ENCODE measurements at regions not wholly inside any gene's neighbourhood (a gene's known extent, or its start where the extent isn't known, plus 50 kb on each side); places are given as distances from the start of the nearest gene placed in this dataset.

GRCh38 chr20:9955646-9956045 lies 79.1 kb upstream of the ANKEF1 start:
- Histone ChIP-seq H3K4me1 (no peaks in the 10 kb centered on the region), H3K36me3 (no peaks in the 10 kb centered on the region), H3K4me3 (no peak overlapping the region), H3K9me3 (no peaks in the 10 kb centered on the region), H3K27me3 (no peaks in the 10 kb centered on the region), H3K27ac (no peak overlapping the region)
- ATAC-seq (no peak), DNase-seq (no peak)
- no peak for TF ChIP-seq CTCF (IDR thresholded peaks at IDR 0.05)
- intact Hi-C loops (cut with DNase I) = no loop called here

- Histone ChIP-seq H3K9me3 (no peaks in the 10 kb centered on the region), H3K4me3 (no peak overlapping the region), H3K27me3 (no peaks in the 10 kb centered on the region), H3K4me1 (no peaks in the 10 kb centered on the region), H3K27ac (no peak overlapping the region), H3K36me3 (no peaks in the 10 kb centered on the region)
- no peak for TF ChIP-seq CTCF (IDR thresholded peaks at IDR 0.05)
- intact Hi-C loops (cut with DNase I) = no loop called here
- DNase-seq (peak in 2 of 4 donors; percentile 20 to 37), ATAC-seq (no peak)
Observed at GRCh38 chr20:9949563-9949962, 85.2 kb upstream of the ANKEF1 start.

DNA sequence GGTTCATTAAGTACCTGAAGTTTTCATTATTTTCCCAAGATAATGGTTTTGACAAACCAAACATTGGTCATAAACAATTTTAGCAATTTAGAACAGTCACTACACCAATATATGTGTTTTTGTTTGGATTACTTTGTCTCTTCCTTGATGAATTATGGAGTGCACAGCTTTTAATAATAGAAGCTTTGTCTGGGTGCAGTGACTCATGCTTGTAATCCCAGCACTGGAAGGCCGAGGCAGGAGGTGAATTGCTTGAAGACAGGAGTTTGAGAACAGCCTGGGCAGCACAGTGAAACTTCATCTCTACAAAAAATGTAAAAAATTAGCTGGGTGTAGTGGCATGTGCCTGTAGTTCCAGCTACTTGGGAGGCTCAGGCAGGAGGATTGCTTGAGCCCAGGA lies 89.4 kb upstream of the ANKEF1 start:
- no peak for TF ChIP-seq CTCF (IDR thresholded peaks at IDR 0.05)
- Histone ChIP-seq H3K4me3 (no peak overlapping the region), H3K36me3 (no peaks in the 10 kb centered on the region), H3K27me3 (no peaks in the 10 kb centered on the region), H3K4me1 (no peaks in the 10 kb centered on the region), H3K27ac (no peak overlapping the region), H3K9me3 (no peaks in the 10 kb centered on the region)
- DNase-seq = no peak
- intact Hi-C loops (cut with DNase I) = no loop called here
- no peak for ATAC-seq

- no peaks in the 10 kb centered on the region for H3K27me3 ChIP-seq
- intact Hi-C loops (cut with DNase I) = no loop called here
- H3K36me3 ChIP-seq = no peaks in the 10 kb centered on the region
Observed at GRCh38 chr20:9942736-9943135, 92.1 kb upstream of the ANKEF1 start.

GRCh38 chr20:9940329-9940728 lies 94.5 kb upstream of the ANKEF1 start:
- H3K27ac ChIP-seq = no peak overlapping the region
- H3K9me3 ChIP-seq = peaks cover 0 to 3% of the 10 kb centered on the region in 2 donors
- ATAC-seq = no peak
- H3K36me3 ChIP-seq = no peaks in the 10 kb centered on the region
- no peak for DNase-seq
- no peak for TF ChIP-seq CTCF (IDR thresholded peaks at IDR 0.05)
- no peaks in the 10 kb centered on the region for H3K4me1 ChIP-seq
- H3K4me3 ChIP-seq = no peak overlapping the region
- intact Hi-C loops (cut with DNase I) = no loop called here
- no peaks in the 10 kb centered on the region for H3K27me3 ChIP-seq

More at GRCh38 chr20:9942736-9943135, 92.1 kb upstream of the ANKEF1 start:
- ATAC-seq = no peak
- Histone ChIP-seq H3K4me3 (no peak overlapping the region), H3K9me3 (peaks cover 0 to 3% of the 10 kb centered on the region in 2 donors), H3K4me1 (no peaks in the 10 kb centered on the region), H3K27ac (no peak overlapping the region)
- no peak for TF ChIP-seq CTCF (IDR thresholded peaks at IDR 0.05)
- no peak for DNase-seq

Data from left lung (tissue), 4 donors.